ENCODE measurements at regions not wholly inside any gene's neighbourhood (a gene's known extent, or its start where the extent isn't known, plus 50 kb on each side); places are given as distances from the start of the nearest gene placed in this dataset.

DNA sequence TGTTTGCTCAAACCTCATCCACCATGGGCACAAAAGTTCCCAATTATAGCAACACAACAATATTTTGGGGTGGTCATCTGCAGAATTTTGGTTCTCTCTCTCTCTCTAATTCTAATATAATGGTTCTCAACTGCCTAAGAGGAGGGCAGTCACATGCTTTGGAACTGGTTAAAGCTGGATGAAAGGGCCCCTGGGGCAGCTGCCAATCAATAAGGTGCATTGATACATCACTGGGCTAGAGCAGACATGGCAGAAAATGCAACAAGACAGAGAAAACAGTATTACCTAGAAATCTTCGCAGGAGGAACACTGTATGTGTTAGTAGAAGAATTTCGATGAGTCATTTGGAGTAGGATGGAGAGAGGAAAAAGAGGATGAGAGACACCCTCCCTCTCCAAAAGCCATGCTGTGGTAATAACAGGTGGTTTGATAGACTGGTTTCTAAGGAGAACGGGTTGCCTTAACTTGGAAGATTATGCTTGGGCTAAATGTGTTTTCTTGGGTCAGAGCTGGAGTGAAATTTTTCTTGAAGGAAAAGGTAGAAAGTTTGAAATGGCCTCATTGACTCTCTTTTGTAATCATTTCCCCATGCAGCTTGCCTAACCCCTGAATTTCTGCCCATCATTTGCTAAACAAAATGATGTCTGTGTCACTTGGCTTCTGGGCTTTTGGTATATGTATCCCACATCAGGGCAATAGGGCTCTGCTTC is 67.1 kb upstream of the HIF1A start:
- H3K4me3 ChIP-seq: no peak overlapping the region
- H3K36me3 ChIP-seq: no peaks in the 10 kb centered on the region
- TF ChIP-seq POLR2A (IDR thresholded peaks at IDR 0.05) (no peak), POLR2AphosphoS5 (IDR thresholded peaks at IDR 0.05) (no peak), EP300 (IDR thresholded peaks at IDR 0.05) (no peak)
- TF ChIP-seq, protein P1, sequence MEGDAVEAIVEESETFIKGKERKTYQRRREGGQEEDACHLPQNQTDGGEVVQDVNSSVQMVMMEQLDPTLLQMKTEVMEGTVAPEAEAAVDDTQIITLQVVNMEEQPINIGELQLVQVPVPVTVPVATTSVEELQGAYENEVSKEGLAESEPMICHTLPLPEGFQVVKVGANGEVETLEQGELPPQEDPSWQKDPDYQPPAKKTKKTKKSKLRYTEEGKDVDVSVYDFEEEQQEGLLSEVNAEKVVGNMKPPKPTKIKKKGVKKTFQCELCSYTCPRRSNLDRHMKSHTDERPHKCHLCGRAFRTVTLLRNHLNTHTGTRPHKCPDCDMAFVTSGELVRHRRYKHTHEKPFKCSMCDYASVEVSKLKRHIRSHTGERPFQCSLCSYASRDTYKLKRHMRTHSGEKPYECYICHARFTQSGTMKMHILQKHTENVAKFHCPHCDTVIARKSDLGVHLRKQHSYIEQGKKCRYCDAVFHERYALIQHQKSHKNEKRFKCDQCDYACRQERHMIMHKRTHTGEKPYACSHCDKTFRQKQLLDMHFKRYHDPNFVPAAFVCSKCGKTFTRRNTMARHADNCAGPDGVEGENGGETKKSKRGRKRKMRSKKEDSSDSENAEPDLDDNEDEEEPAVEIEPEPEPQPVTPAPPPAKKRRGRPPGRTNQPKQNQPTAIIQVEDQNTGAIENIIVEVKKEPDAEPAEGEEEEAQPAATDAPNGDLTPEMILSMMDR (IDR thresholded peaks at IDR 0.05): no peak
- H3K4me1 ChIP-seq: no peaks in the 10 kb centered on the region
- H3K9me3 ChIP-seq: no peaks in the 10 kb centered on the region
- 93% methylated on average over 3 of the region's 3 CpGs for WGBS
- no peak for DNase-seq (ENCODE audit: low spot score in 2 of 2)
- H3K27ac ChIP-seq: no peak overlapping the region
- H3K27me3 ChIP-seq: no peaks in the 10 kb centered on the region

DNA sequence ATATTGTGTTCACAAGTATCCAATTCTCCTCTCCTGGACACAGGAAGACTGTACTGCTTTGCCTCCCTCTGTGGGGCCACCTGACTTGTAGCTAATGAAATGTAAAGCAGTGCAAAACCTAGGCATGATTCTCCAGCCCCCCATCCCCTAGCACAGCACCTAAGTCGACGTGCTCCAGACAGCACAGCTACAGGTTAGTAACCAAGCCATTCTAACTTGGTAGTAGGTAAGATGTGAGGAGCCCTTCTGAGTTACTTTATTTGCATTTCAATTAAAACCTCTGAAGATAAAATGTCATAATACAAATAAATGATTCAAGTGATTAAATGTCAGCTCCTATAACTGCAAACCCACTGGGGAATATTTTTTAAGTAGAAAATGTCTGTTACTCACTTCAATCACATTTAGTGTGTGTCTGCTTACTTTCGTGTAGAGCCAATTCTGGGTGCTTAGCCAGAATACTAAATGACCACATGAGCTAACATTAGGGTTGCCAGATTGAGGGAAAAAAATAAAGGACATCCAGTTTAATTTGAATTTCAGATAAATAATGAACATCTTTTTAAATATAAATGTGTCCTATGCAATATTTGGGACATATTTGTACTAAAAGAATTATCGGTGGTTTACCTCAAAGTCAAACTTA is 64.8 kb upstream of the HIF1A start:
- 76% methylated on average over 4 of the region's 4 CpGs for WGBS
- no peaks in the 10 kb centered on the region for H3K9me3 ChIP-seq
- H3K27me3 ChIP-seq: no peaks in the 10 kb centered on the region
- TF ChIP-seq POLR2AphosphoS5 (IDR thresholded peaks at IDR 0.05) (no peak), POLR2A (IDR thresholded peaks at IDR 0.05) (no peak), EP300 (IDR thresholded peaks at IDR 0.05) (no peak)
- TF ChIP-seq, protein P1 (IDR thresholded peaks at IDR 0.05): no peak
- no peak overlapping the region for H3K27ac ChIP-seq
- no peaks in the 10 kb centered on the region for H3K36me3 ChIP-seq
- no peak for DNase-seq (ENCODE audit: low spot score in 2 of 2)
- H3K4me3 ChIP-seq: no peak overlapping the region
- no peaks in the 10 kb centered on the region for H3K4me1 ChIP-seq

DNA sequence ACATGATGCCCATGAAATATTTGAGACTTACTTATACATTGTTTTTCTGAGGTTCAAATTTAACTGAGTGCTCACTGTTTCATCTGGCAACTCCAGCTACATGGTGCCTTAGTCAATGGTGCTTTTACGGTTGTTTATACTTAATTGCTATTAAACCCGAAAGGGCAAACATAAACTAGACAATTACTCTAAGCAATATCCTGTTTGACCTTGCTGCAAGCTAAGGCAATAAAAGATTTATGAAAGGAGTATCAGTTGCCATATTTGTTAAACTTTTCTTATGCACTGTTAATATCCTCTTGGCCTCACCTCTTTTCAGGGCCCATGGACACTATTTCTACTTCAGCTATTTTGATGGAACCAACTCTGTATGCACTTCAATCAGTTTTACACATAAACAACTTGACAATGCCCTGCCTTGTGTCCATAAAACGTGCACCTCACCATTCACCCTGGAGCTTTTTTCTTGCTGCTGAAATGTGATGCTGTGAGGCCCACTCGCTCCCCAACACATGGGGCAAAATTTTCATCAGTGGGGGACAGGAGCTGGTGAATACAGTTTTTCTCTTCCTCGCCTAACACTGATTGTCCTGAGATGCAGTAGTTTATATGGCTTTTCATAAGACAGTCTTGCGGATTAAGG is 64.1 kb upstream of the HIF1A start:
- DNase-seq (ENCODE audit: low spot score in 2 of 2): no peak

DNA sequence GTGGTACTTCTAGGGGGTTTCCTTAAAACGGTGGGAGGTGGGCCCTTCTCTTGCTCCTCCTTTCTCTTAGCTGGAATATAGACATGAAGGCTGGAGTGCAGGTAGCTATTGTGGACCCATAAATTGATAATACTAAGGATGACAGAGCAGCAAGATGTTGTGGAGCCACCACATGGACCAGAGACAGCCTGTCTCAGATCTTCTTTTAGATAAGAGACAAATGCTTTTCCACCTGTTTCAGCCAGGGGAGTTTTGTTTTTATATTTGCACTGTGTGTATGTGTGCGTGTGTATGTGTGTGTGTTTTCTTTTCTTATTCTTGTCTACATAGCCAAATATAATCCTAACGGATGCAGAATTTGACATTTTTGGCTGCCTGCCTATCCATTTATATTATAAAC is 62.9 kb upstream of the HIF1A start:
- H3K27me3 ChIP-seq: no peaks in the 10 kb centered on the region
- no peak for DNase-seq (ENCODE audit: low spot score in 2 of 2)
- TF ChIP-seq POLR2A (IDR thresholded peaks at IDR 0.05) (no peak), POLR2AphosphoS5 (IDR thresholded peaks at IDR 0.05) (no peak), EP300 (IDR thresholded peaks at IDR 0.05) (no peak)
- TF ChIP-seq, protein P1 (IDR thresholded peaks at IDR 0.05): no peak
- H3K4me3 ChIP-seq: no peak overlapping the region
- 49% methylated on average over 3 of the region's 3 CpGs for WGBS
- no peaks in the 10 kb centered on the region for H3K9me3 ChIP-seq
- no peak overlapping the region for H3K27ac ChIP-seq
- no peaks in the 10 kb centered on the region for H3K36me3 ChIP-seq
- no peaks in the 10 kb centered on the region for H3K4me1 ChIP-seq

More for the DNA sequence above, 64.1 kb upstream of the HIF1A start:
- H3K9me3 ChIP-seq: no peaks in the 10 kb centered on the region
- TF ChIP-seq, protein P1 (IDR thresholded peaks at IDR 0.05): no peak
- TF ChIP-seq EP300 (IDR thresholded peaks at IDR 0.05): no peak
- TF ChIP-seq POLR2A (IDR thresholded peaks at IDR 0.05): no peak
- TF ChIP-seq POLR2AphosphoS5 (IDR thresholded peaks at IDR 0.05): no peak
- WGBS: 84% methylated on average over 6 of the region's 6 CpGs
- no peaks in the 10 kb centered on the region for H3K27me3 ChIP-seq
- H3K36me3 ChIP-seq: no peaks in the 10 kb centered on the region
- no peaks in the 10 kb centered on the region for H3K4me1 ChIP-seq
- H3K4me3 ChIP-seq: no peak overlapping the region
- no peak overlapping the region for H3K27ac ChIP-seq

DNA sequence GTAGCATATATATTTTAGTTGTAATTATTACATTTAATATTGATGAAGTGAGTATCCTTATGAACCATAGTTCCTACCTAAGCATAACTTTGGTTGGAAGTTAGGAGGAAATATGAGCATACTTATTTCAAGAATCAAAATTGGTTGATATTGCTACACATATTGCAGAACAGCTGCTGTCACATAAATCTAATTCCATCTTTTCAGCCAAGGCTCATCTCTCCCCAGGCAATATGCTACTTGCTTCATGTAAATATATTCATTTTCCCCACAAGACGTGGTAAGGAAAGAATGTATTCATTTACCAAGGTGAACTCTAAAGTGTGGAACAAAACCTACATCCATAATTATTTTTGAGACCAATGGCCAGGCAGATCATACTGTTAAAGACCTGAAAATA is 62.5 kb upstream of the HIF1A start:
- Histone ChIP-seq H3K27me3 (no peaks in the 10 kb centered on the region), H3K36me3 (no peaks in the 10 kb centered on the region), H3K27ac (no peak overlapping the region), H3K9me3 (no peaks in the 10 kb centered on the region), H3K4me3 (no peak overlapping the region), H3K4me1 (no peaks in the 10 kb centered on the region)
- no peak for TF ChIP-seq EP300 (IDR thresholded peaks at IDR 0.05)
- no peak for TF ChIP-seq POLR2A (IDR thresholded peaks at IDR 0.05)
- TF ChIP-seq, protein P1 (IDR thresholded peaks at IDR 0.05): no peak
- no peak for TF ChIP-seq POLR2AphosphoS5 (IDR thresholded peaks at IDR 0.05)
- no peak for DNase-seq (ENCODE audit: low spot score in 2 of 2)
- 40% methylated on average over 1 of the region's 1 CpG for WGBS
